BLaER1 treated with 17β-estradiol and CSF1 and Interleukin-3, amounts not matched to agents 10 nM and 100 nM (cell line): ENCODE measurements at regions not wholly inside any gene's neighbourhood (a gene's known extent, or its start where the extent isn't known, plus 50 kb on each side); places are given as distances from the start of the nearest gene placed in this dataset.
"Not testable (repeated sequence)": the region's sequence is repeated elsewhere in the genome, so short reads cannot be mapped to it uniquely, and the experiment has no call there.

Experiments used
- H3K27ac ChIP-seq, 11 experiments: shearing (Covaris generic); formaldehyde crosslinking; 2 replicates each; pipeline ENCODE4 v1.8.1; 2022
- H3K27me3 ChIP-seq, 11 experiments: shearing (Covaris generic); formaldehyde crosslinking; 2 replicates each; pipeline ENCODE4 v1.8.1; 2022
- H3K36me3 ChIP-seq, 11 experiments: shearing (Covaris generic); formaldehyde crosslinking; 2 replicates each; pipeline ENCODE4 v1.8.1; 2022
- H3K4me1 ChIP-seq, 10 experiments: shearing (Covaris generic); formaldehyde crosslinking; 2 replicates each; pipeline ENCODE4 v1.8.1; 2022
- H3K4me2 ChIP-seq, 11 experiments: shearing (Covaris generic); formaldehyde crosslinking; 2 replicates each; pipeline ENCODE4 v1.8.1; 2022
- H3K4me3 ChIP-seq, 10 experiments: shearing (Covaris generic); formaldehyde crosslinking; 2 replicates each; pipeline ENCODE4 v1.8.1; 2022
- H3K9ac ChIP-seq, 11 experiments: shearing (Covaris generic); formaldehyde crosslinking; 2 replicates each; pipeline ENCODE4 v1.8.1; 2022
- H3K9me3 ChIP-seq, 11 experiments: shearing (Covaris generic); formaldehyde crosslinking; replicated peaks in 1 of 11; 2 replicates each; pipeline ENCODE4 v1.8.1; 2022
- H4K20me1 ChIP-seq, 11 experiments: shearing (Covaris generic); formaldehyde crosslinking; 2 replicates each; pipeline ENCODE4 v1.8.1; 2022
- Cebpa-rat ChIP-seq, 11 experiments: shearing (Covaris generic); IDR thresholded peaks; 2 replicates each; pipeline ENCODE4 v1.8.1; 2022

DNA sequence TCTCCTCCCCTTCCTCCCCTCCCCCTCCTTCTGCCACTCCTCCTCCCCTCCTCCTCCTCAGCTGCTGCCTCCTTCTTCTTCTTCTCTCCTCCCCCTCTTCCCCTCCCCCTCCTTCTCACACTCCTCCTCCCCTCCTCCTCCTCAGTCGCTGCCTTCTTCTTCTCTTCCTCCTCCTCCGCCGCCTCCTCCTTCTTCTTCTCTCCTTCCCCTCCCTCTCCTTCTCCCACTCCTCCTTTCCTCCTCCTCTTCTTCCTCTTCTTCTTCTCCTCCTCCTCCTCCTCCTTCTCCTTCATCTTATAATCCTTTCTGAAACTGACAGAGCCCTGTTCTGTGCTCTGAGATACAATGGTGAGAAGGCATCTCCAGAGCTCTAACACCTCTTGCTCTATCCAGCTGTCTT lies 73.1 kb upstream of the DCD start:
- Histone ChIP-seq H3K36me3 (no peaks in the 10 kb centered on the region), H3K9ac (no peak overlapping the region), H3K27ac (no peak overlapping the region), H3K4me1 (peaks cover 0 to 9% (median 5%) of the 10 kb centered on the region in 10 experiments; a peak in 4 of 20 replicates), H3K9me3 (peaks cover 0 to 2% (median 0%) of the 10 kb centered on the region in 11 experiments; a peak in 1 of 22 replicates), H3K4me3 (no peak overlapping the region), H3K27me3 (no peaks in the 10 kb centered on the region), H4K20me1 (no peaks in the 10 kb centered on the region), H3K4me2 (no peak overlapping the region)
- no peak for TF ChIP-seq Cebpa-rat (IDR thresholded peaks at IDR 0.05)

DNA sequence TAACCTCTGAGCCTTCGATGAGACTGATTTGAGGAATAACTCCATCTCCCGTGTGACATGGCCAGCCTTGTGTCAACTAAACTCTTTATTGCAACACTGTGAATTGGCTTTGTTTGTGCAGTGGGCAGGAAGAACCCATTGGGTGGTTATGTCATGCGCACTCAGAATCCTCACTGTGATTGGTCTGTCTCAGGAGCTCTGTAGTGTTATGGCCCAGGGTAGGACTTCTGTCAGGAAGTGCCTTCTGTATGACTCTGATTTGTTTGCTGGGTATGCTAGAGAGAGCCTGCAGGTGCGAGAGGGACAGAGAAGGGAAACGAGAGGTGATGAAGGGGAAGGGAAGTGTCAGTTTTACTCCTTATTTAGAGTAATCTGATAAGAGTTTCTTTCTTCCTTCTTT lies 71.5 kb upstream of the DCD start:
- Histone ChIP-seq H3K9me3 (no peaks in the 10 kb centered on the region), H3K36me3 (no peaks in the 10 kb centered on the region), H3K4me3 (no peak overlapping the region), H3K4me1 (peaks cover 0 to 10% (median 0%) of the 10 kb centered on the region in 10 experiments; a peak in 4 of 20 replicates), H3K27ac (no peak overlapping the region), H3K9ac (no peak overlapping the region), H3K27me3 (no peaks in the 10 kb centered on the region), H4K20me1 (no peaks in the 10 kb centered on the region), H3K4me2 (0 out of 22 replicates have a peak overlapping the region, but pooled peaks of 2 of the 11 experiments have one; percentile 17 to 18)
- no peak for TF ChIP-seq Cebpa-rat (IDR thresholded peaks at IDR 0.05)

DNA sequence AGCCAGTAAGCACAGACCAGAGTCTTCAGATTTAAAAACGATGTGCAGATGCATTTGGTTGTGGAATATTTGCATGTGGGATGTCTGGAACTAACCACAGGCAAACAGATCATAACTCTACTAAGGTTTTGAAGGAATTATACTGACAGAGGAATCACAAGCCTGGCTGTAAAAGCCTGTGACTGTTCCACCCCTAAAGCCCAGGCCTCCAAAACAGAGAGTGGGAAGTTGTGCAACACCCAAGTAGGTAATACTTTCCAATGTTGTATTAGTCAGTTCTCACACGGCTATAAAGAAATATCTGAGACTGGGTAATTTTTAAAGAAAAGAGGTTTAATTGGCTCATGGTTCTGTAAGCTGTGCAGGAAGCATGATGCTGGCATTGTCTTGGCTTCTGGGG lies 68.1 kb upstream of the DCD start:
- Histone ChIP-seq H3K36me3 (no peaks in the 10 kb centered on the region), H3K4me3 (no peak overlapping the region), H4K20me1 (no peaks in the 10 kb centered on the region), H3K27me3 (no peaks in the 10 kb centered on the region), H3K4me2 (0 out of 22 replicates have a peak overlapping the region, but pooled peaks of 1 of the 11 experiments have one; percentile 16), H3K27ac (no peak overlapping the region), H3K4me1 (peaks cover 0 to 10% (median 0%) of the 10 kb centered on the region in 10 experiments; a peak in 2 of 20 replicates), H3K9ac (no peak overlapping the region), H3K9me3 (no peaks in the 10 kb centered on the region; a peak in 1 of 22 replicates)
- peak in 1 of 11 experiments; percentile 53; a peak in 1 of 22 replicates for TF ChIP-seq Cebpa-rat (IDR thresholded peaks at IDR 0.05)

DNA sequence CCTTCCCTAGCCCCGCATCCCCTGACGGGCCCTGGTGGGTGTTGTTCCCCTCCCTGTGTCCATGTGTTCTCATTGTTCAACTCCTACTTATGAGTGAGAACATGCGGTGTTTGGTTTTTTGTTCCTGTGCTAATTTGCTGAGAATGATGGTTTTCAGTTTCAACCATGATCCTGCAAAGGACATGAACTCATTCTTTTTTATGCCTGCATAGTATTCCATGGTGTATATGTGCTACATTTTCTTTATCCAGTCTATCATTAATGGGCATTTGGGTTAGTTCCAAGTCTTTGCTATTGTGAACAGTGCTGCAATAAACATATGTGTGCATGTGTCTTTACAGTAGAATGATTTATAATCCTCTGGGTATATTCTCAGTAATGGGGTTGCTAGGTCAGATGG lies 65.7 kb upstream of the DCD start:
- H3K4me3 ChIP-seq, H3K4me2 ChIP-seq, H3K27me3 ChIP-seq, H3K9me3 ChIP-seq, H3K36me3 ChIP-seq, H4K20me1 ChIP-seq, H3K27ac ChIP-seq, H3K9ac ChIP-seq: not testable (repeated sequence)
- H3K4me1 ChIP-seq: peaks cover 0 to 14% (median 1%) of the 10 kb centered on the region in 10 experiments; a peak in 8 of 20 replicates

DNA sequence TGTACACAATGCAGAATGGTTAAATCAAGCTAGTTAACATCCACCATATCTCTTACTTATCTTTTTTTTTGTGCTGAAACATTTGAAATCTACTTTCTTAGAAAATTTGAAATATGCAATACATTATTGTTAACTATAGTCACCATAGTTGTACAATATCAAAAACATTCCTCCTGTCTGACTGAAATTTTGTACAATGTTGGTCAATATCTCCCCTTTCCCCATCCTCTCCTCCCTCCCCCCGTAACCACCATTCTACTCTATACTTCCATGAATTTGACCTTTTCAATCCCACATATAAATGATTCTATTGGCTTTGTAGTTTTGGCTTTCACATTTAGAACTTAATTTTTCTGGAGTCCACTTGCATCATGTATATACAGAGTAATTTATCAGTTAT lies 63.5 kb upstream of the DCD start:
- no peaks in the 10 kb centered on the region for H4K20me1 ChIP-seq
- H3K9me3 ChIP-seq: no peaks in the 10 kb centered on the region; a peak in 1 of 22 replicates
- no peak overlapping the region for H3K27ac ChIP-seq
- no peaks in the 10 kb centered on the region for H3K36me3 ChIP-seq
- H3K4me3 ChIP-seq: no peak overlapping the region
- no peak overlapping the region for H3K4me2 ChIP-seq
- H3K9ac ChIP-seq: no peak overlapping the region
- no peaks in the 10 kb centered on the region for H3K27me3 ChIP-seq
- peaks cover 0 to 17% (median 2%) of the 10 kb centered on the region in 10 experiments; a peak in 8 of 20 replicates for H3K4me1 ChIP-seq
- TF ChIP-seq Cebpa-rat (IDR thresholded peaks at IDR 0.05): no peak

DNA sequence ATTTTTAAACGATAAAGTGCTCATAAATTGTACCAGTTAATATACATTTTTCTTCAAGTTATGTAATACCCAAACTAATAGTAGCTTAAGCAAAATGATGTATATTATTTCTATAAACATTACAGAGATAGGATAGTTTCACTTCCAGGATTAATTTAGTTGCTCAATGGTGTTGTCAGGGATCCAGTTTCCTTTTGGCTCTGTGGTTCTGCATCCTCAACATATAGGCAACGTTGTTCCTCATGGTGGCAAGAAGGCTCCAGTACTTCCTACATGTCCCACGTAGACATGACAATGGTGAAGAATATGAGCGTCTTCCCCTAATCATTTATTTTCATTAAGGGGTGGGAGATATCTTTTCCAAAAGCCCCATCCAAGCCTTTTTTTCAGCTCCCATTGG lies 60.7 kb upstream of the DCD start:
- Histone ChIP-seq H3K9me3 (no peaks in the 10 kb centered on the region), H3K4me1 (peaks cover 0 to 16% (median 2%) of the 10 kb centered on the region in 10 experiments; a peak in 8 of 20 replicates), H3K4me3 (no peak overlapping the region), H3K27ac (peak overlapping the region in 1 of 11 experiments; percentile 34; a peak in 2 of 22 replicates), H3K4me2 (peak overlapping the region in 5 of 11 experiments; percentile 19 to 48 (median 38); a peak in 7 of 22 replicates), H4K20me1 (no peaks in the 10 kb centered on the region), H3K36me3 (no peaks in the 10 kb centered on the region), H3K9ac (no peak overlapping the region), H3K27me3 (no peaks in the 10 kb centered on the region)
- peak in 1 of 11 experiments; percentile 40; a peak in 1 of 22 replicates for TF ChIP-seq Cebpa-rat (IDR thresholded peaks at IDR 0.05)

DNA sequence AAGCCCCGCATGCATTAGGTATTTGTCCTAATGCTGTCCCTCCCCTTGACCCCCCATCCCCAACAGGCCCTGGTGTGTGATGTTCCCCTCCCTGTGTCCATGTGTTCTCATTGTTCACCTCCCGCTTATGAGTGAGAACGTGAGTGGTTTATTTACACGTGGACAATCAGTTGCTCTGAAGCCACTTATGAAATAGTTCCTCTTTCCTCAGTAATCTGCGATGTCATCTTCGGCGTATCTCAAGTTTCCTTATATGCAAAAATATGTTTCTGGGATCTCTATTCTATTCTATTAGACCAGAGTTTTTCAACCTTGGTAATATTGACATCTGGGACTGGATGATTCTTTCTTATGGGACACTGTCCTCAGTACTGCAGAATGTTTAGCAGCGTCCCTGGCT lies 56.0 kb upstream of the DCD start:
- Histone ChIP-seq H3K4me3 (no peak overlapping the region), H3K9me3 (no peaks in the 10 kb centered on the region), H3K9ac (no peak overlapping the region), H3K4me1 (peaks cover 0 to 14% (median 2%) of the 10 kb centered on the region in 10 experiments; a peak in 8 of 20 replicates), H3K36me3 (no peaks in the 10 kb centered on the region), H3K4me2 (peak overlapping the region in 1 of 11 experiments; percentile 27; a peak in 2 of 22 replicates), H3K27ac (no peak overlapping the region), H3K27me3 (no peaks in the 10 kb centered on the region), H4K20me1 (no peaks in the 10 kb centered on the region)
- TF ChIP-seq Cebpa-rat (IDR thresholded peaks at IDR 0.05): no peak

DNA sequence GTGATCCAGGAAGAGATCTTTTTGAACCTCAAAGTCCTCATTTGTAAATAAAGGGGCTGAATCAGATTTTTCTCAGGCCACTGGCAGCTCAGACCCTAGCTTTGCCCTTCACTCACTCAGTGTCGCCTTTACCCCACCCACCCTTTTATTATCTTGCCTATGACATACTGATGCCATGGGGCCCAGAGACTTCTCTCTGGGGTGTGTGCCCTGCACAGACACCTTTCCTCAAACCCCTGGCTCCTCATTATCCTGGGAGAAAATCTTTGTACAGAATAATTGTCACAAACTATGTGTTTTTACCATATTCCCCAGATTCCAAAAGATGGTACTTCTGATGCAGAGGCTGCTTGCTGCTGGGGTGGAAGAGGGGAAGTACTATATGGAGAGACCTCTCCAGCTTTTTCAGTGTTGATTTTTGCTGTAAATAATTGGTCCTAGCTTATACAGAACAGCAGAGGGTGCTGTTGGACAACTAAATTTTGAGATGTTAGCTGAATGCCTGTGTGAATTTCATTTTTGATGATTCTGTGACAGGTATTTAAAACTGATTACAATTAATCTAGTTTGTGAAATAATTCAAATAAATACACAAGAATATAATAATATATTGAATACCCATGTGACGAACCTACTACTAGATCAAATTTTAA lies 53.9 kb upstream of the DCD start:
- Histone ChIP-seq H3K36me3 (no peaks in the 10 kb centered on the region), H3K27ac (no peak overlapping the region), H3K4me1 (peaks cover 0 to 6% (median 0%) of the 10 kb centered on the region in 10 experiments; a peak in 1 of 20 replicates), H4K20me1 (no peaks in the 10 kb centered on the region), H3K9me3 (no peaks in the 10 kb centered on the region), H3K9ac (no peak overlapping the region), H3K27me3 (no peaks in the 10 kb centered on the region), H3K4me3 (no peak overlapping the region), H3K4me2 (no peak overlapping the region)
- no peak for TF ChIP-seq Cebpa-rat (IDR thresholded peaks at IDR 0.05)

DNA sequence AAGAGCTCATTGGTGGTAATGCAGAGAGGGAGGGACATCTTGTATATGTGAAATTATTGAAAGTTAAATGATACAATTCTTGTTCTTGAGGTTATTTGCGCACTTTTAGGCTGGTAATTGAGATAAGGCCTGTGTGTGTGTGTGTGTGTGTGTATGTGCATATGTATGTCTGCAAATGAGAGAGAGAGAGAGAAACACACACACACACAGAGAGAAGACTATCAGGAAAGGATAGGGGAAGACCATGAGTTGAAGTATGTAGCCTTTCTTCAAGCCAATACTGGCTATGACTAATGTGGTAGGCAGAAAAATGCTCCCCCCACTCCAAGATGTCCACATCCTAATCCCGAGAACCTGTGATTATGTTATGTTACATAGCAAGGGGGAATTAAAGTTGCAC lies 52.7 kb upstream of the DCD start:
- H3K27ac ChIP-seq: no peak overlapping the region
- no peak overlapping the region for H3K4me2 ChIP-seq
- no peak overlapping the region for H3K9ac ChIP-seq
- peaks cover 0 to 6% (median 0%) of the 10 kb centered on the region in 10 experiments; a peak in 1 of 20 replicates for H3K4me1 ChIP-seq
- no peaks in the 10 kb centered on the region for H3K9me3 ChIP-seq
- H3K36me3 ChIP-seq: no peaks in the 10 kb centered on the region
- no peak overlapping the region for H3K4me3 ChIP-seq
- TF ChIP-seq Cebpa-rat (IDR thresholded peaks at IDR 0.05): no peak
- no peaks in the 10 kb centered on the region for H3K27me3 ChIP-seq
- no peaks in the 10 kb centered on the region for H4K20me1 ChIP-seq

DNA sequence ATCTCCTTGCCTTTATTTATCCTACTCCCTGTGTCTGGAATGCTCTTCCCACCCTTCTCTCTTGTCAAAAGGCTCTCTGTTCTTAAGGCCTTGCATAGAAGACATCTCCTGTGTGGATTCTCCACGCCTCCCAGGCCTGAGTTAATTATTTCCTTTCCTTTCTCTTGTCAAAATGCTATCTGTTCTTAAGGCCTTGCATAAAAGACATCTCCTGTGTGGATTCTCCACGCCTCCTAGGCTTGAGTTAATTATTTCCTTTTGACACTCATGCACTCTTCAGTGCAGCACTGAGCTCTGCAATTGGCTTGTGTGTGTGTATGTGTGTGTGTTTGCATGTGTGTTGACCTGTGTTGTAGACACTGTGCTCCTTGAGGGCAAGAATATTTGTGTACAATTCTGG lies 52.1 kb upstream of the DCD start:
- TF ChIP-seq Cebpa-rat (IDR thresholded peaks at IDR 0.05): no peak
- Histone ChIP-seq H3K27ac (no peak overlapping the region), H4K20me1 (no peaks in the 10 kb centered on the region), H3K27me3 (no peaks in the 10 kb centered on the region), H3K9me3 (no peaks in the 10 kb centered on the region), H3K36me3 (no peaks in the 10 kb centered on the region), H3K9ac (no peak overlapping the region), H3K4me1 (peaks cover 0 to 6% (median 0%) of the 10 kb centered on the region in 10 experiments; a peak in 1 of 20 replicates), H3K4me2 (no peak overlapping the region), H3K4me3 (no peak overlapping the region)
